Brain microvascular endothelial cell (primary cell): ENCODE measurements at regions not wholly inside any gene's neighbourhood (a gene's known extent, or its start where the extent isn't known, plus 50 kb on each side); places are given as distances from the start of the nearest gene placed in this dataset.
"Not testable (repeated sequence)": the region's sequence is repeated elsewhere in the genome, so short reads cannot be mapped to it uniquely, and the experiment has no call there.

ENCODE experiments used
- DNase-seq: peaks from one replicate; pipeline ENCODE4 v3.0.0-alpha.2; 2020
- H3K27ac ChIP-seq: fragments of 250-450 bp; sonication (Bioruptor Pico); 2 replicates; pipeline ENCODE4 v1.5.1; 2020; ENCODE audit warnings: mild to moderate bottlenecking, moderate library complexity
- H3K27me3 ChIP-seq: fragments of 250-450 bp; sonication (Bioruptor Pico); replicated peaks from 2 replicates; pipeline ENCODE4 v1.5.1; 2020; ENCODE audit warnings: mild to moderate bottlenecking
- H3K36me3 ChIP-seq: fragments of 250-450 bp; sonication (Bioruptor Pico); replicated peaks from 2 replicates; pipeline ENCODE4 v1.5.1; 2020; ENCODE audit warnings: mild to moderate bottlenecking
- H3K4me3 ChIP-seq: 2 replicates; pipeline ENCODE4 v1.5.1; 2011; ENCODE audit warnings: low read depth, mild to moderate bottlenecking, control low read depth, low read length, moderate library complexity
- CTCF ChIP-seq: IDR thresholded peaks from 2 replicates; pipeline ENCODE4 v1.5.1; 2011; ENCODE audit warnings: low read depth, mild to moderate bottlenecking, moderate library complexity, low read length, control low read depth, inconsistent platforms; ENCODE audit errors: missing control alignments
- in situ Hi-C: cut with HindIII; loops from 2 replicates; pipeline ENCODE4 v1.10.0; 2017; ENCODE audit warnings: low sequenced_read_pairs, low pct_ligation_motif_present

GRCh38 chr4:97132435-97132834 is 1010.8 kb downstream of the STPG2 start:
- no peak for TF ChIP-seq CTCF
- no peaks in the 10 kb centered on the region for H3K36me3 ChIP-seq

GRCh38 chr4:97134456-97134855 is 1008.8 kb downstream of the STPG2 start:
- Histone ChIP-seq H3K4me3 (no peak overlapping the region), H3K27me3 (no peaks in the 10 kb centered on the region), H3K27ac (no peak overlapping the region), H3K36me3 (no peaks in the 10 kb centered on the region)
- no peak for TF ChIP-seq CTCF
- in situ Hi-C loops: no loop called here
- no peak for DNase-seq

More at GRCh38 chr4:97132435-97132834, 1010.8 kb downstream of the STPG2 start:
- Histone ChIP-seq H3K4me3 (no peak overlapping the region), H3K27me3 (no peaks in the 10 kb centered on the region), H3K27ac (no peak overlapping the region)
- in situ Hi-C loops: no loop called here
- DNase-seq: no peak

GRCh38 chr4:97139791-97140190 is 1003.5 kb downstream of the STPG2 start:
- DNase-seq: no peak
- TF ChIP-seq CTCF: no peak
- Histone ChIP-seq H3K27me3 (no peaks in the 10 kb centered on the region), H3K27ac (no peak overlapping the region), H3K36me3 (no peaks in the 10 kb centered on the region), H3K4me3 (no peak overlapping the region)
- in situ Hi-C loops: no loop called here

- DNase-seq: no peak
- Histone ChIP-seq H3K4me3 (no peak overlapping the region), H3K27me3 (no peaks in the 10 kb centered on the region), H3K27ac (no peak overlapping the region), H3K36me3 (no peaks in the 10 kb centered on the region)
- in situ Hi-C loops: no loop called here
- TF ChIP-seq CTCF: no peak
Measured at GRCh38 chr4:97140545-97140944, 1002.7 kb downstream of the STPG2 start.

- H3K36me3 ChIP-seq, DNase-seq, in situ Hi-C loops, H3K27me3 ChIP-seq, H3K27ac ChIP-seq, H3K4me3 ChIP-seq: not testable (repeated sequence)
Measured at GRCh38 chr4:97141332-97141731, 1001.9 kb downstream of the STPG2 start.

GRCh38 chr4:97142410-97142809 is 1000.9 kb downstream of the STPG2 start:
- Histone ChIP-seq H3K27ac (no peak overlapping the region), H3K36me3 (no peaks in the 10 kb centered on the region), H3K27me3 (no peaks in the 10 kb centered on the region), H3K4me3 (no peak overlapping the region)
- no peak for TF ChIP-seq CTCF
- in situ Hi-C loops: no loop called here
- no peak for DNase-seq
